Left colon (tissue), 2 donors: ENCODE measurements at regions not wholly inside any gene's neighbourhood (a gene's known extent, or its start where the extent isn't known, plus 50 kb on each side); places are given as distances from the start of the nearest gene placed in this dataset.
"Not testable (repeated sequence)": the region's sequence is repeated elsewhere in the genome, so short reads cannot be mapped to it uniquely, and the experiment has no call there.

Experiments used
- ATAC-seq: fragments of 200-7000 bp; cut with Tn5 transposase; one replicate; pipeline ENCODE4 v1.9.1; 2020; ENCODE audit warnings: mild to moderate bottlenecking, moderate library complexity
- DNase-seq, 2 donors: peaks; one replicate each; pipeline ENCODE4 v3.0.0-alpha.2; 2020
- intact Hi-C, 2 donors: fragments of 100-400 bp; cut with DNase I in 1 of 2; cut with micrococcal nuclease in 1 of 2; formaldehyde crosslinking; loops; one replicate each; pipeline versions ENCODE4 v1.11.2 to v1.14.0; 2022; cut with DNase I, micrococcal nuclease
- donor health status: DM: no; HTN: no; CAD: no.
- donor health status: DM: yes; HTN: yes; CAD: no.

DNA sequence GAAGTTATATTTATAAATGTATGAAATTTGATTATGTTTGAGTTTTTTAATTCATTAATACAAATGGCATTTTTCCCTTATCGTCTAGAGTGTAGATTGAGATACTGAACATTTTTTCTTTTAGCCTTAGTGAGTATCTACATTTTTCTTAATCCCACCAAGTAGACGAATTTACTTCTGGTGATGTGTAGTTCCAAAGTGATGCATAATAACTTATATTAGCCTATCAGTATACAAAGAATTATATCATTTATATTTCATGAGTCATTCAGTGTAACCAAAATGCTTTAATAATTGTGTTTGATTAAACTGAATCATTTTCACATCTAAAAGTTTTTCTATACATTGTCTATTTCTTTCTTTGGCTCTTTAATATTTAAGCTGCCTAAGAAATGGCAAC lies 745.6 kb upstream of the LUZP2 start:
- no peak for ATAC-seq
- DNase-seq = no peak
- intact Hi-C loops = no loop called here

DNA sequence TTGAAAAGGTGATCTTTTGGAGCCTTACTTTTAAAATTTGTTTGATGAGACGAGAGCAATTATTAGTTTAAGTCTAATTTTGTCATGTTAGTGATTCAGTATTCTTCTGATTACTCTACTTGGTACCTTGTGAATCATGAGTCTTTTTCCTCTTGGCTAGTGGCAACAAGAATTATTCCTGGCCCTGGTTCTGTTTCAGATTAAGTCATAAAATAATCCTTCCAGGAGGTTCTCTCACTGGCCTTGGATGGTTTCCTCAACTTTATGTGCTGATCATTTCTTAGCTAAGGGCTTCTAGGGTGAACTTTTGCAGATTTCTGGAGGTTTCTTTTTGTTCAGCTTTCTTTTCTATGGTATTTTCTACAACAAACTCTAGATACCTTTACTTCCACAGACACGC lies 741.8 kb upstream of the LUZP2 start:
- intact Hi-C loops = no loop called here
- ATAC-seq (no peak), DNase-seq (no peak)

DNA sequence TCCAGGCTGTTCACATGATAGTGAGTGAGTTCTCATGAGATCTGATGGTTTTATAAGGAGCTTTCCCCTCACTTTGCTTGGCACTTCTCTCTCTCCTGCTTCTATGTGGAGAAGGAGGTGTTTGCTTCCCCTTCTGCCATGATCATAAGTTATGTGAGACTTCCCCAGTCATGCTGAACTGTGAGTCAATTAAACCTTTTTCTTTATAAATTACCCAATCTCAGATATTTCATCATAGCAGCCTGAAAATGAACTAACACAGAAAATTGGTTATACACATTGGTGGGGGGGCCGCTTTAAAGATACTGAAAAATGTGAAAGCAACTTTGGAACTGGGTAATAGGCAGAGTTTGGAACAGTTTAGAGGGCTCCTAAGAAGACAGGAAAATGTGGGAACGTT lies 741.1 kb upstream of the LUZP2 start:
- DNase-seq = no peak
- intact Hi-C loops = no loop called here
- ATAC-seq = no peak

GRCh38 chr11:23759489-23759888 lies 737.4 kb upstream of the LUZP2 start:
- intact Hi-C loops = no loop called here
- ATAC-seq = no peak

DNA sequence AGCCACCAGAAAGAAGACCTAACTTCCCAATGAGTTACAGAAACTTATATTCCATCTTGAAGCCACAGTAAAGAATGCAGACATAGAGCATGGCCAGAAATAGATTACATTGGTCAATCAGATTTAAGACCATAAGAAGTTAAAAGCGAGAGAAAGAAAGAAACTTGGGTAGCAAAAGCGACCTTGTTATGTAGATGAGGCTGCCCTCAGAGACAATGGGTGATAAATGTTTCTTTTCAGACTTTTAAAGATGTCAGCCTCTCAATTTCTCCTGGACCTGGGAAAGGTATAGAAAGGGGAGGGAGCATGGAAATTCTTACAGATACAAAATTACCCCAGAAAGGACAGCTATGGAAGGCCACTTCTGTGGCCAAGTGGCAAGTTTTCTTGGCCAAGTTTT lies 732.6 kb upstream of the LUZP2 start:
- intact Hi-C loops = no loop called here
- ATAC-seq = no peak
- no peak for DNase-seq

More at GRCh38 chr11:23759489-23759888, 737.4 kb upstream of the LUZP2 start:
- DNase-seq = no peak

- ATAC-seq = no peak
Measured at GRCh38 chr11:23765682-23766252, 731.1 kb upstream of the LUZP2 start.

DNA sequence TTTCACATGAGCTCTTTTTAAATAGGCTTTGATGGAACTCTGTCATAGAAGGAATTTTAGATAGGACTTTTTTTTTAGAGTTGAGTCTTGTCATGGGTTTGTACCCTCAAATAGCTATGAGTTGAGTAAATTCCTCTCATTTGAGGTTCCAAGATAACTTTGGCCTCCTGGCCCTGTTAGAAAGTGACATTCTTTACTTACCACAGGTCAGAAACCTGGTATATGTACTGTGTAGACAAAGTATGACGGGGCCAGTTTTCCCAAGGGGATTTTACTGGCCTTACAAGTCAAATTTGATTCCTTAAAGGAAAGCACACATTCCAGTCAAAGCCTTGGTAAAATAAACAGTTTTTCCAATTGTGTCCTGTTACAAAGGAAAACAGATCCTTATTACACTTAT lies 729.3 kb upstream of the LUZP2 start:
- intact Hi-C loops = no loop called here
- ATAC-seq (no peak), DNase-seq (no peak)

More at GRCh38 chr11:23765682-23766252, 731.1 kb upstream of the LUZP2 start:
- intact Hi-C loops = no loop called here
- no peak for DNase-seq

GRCh38 chr11:23769214-23769613 lies 727.6 kb upstream of the LUZP2 start:
- DNase-seq (no peak), ATAC-seq (no peak)
- intact Hi-C loops = no loop called here

- intact Hi-C loops = no loop called here
- no peak for DNase-seq
- ATAC-seq = no peak
Measured at GRCh38 chr11:23772081-23772480, 724.8 kb upstream of the LUZP2 start.

DNA sequence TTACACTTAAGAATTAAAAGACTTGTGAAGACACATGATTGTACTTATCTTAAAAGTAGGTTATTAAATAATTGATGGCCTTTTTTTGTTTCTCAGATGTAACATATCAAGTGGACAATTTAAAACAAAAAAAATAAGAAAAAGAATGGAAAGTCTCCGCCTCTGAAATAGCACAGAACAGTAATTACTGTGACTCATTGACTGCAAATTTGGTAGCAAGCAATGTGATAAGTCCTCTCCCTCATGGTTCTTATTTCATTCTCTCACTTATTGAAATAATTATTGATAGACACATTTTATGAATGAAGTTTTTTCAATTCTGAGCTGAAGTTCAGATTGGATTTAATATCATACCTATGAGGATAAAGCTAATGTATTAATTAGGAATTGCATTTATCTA lies 717.9 kb upstream of the LUZP2 start:
- intact Hi-C loops = no loop called here
- ATAC-seq (no peak), DNase-seq (no peak)

DNA sequence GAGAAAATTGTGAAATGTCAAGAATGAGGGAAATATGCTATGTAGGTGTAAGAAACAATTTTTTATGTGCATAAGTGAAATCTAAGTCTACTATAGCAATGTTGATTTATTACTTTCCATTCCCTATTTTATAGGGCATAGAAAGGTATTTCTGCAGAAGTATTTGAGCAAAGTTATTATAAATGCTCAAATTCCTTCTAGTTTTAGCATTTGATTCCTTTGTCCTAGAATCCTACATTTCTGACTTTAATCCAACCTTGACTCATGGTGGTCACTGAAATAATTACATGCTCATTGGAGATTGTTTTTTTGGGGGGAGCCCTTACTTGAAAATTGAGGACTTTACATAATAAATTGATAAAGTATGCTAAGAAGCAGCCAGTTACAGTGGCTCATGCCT lies 716.6 kb upstream of the LUZP2 start:
- DNase-seq = no peak
- ATAC-seq = no peak
- intact Hi-C loops = no loop called here

DNA sequence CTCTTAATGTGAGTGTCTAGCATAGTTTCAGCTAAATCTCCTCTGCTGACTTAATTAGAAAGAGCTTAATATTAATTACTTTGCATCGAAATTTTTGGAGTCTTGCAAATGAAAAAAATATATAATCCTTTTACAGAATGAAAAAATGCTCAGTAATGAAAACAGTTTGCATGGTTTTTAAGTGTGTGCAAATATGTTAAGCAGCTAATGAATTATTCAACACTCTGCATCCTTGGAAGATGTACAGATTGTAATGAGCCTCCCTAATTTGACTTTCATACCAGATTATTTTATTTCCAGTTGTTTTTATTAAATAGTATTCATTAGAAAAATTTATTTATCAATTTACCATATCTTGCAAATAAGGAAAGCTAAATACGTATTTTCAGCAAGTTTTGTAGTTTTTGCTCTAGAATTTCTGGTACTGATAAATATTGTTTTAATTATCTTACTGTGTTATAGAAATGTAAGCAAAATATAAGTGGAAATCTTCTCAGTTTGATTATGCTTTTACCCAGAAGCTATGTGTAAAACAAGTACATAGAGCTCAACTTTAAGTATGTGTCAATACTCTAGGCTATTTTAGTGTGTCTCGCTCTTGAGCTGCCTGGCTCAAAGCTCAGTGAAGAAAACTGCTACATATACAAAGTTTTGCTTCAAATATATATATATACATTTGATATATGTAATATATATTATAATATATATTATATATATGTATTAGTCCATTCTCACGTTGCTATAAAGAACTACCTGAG lies 714.9 kb upstream of the LUZP2 start:
- ATAC-seq (no peak), DNase-seq (no peak)
- intact Hi-C loops = no loop called here

GRCh38 chr11:23786974-23787373 lies 709.9 kb upstream of the LUZP2 start:
- peak; percentile 42 for ATAC-seq
- DNase-seq, intact Hi-C loops: not testable (repeated sequence)

- ATAC-seq (peak; percentile 29), DNase-seq (peak in 1 of 2 donors; percentile 5)
- intact Hi-C loops = no loop called here
Measured at GRCh38 chr11:23789200-23789853, 707.5 kb upstream of the LUZP2 start.

DNA sequence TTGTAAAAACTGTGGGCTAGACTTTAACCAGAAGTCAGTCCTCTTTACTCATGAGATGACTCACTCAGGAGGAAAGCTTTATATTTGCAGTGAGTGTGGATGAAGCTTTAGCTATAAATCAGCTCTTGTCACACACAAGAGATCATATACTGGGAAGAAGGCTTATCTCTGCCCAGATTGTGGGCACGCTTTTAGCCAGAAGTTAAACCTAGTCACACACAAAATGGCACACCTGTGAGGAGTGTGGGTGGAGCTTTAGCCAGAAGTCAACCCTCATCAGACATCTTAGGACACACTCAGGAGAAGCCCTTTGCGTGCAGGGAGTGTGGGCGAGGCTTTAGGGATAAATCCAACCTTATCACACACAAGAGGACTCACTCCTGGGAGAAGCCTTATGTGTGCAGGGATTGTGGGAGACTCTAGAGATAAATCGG lies 706.9 kb upstream of the LUZP2 start:
- DNase-seq (peak; percentile 27 to 56), ATAC-seq (peak; percentile 94)
- intact Hi-C loops = no loop called here

- intact Hi-C loops = no loop called here
- peak; percentile 16 to 40 for DNase-seq
Measured at GRCh38 chr11:23797624-23798419, 699.0 kb upstream of the LUZP2 start.

DNA sequence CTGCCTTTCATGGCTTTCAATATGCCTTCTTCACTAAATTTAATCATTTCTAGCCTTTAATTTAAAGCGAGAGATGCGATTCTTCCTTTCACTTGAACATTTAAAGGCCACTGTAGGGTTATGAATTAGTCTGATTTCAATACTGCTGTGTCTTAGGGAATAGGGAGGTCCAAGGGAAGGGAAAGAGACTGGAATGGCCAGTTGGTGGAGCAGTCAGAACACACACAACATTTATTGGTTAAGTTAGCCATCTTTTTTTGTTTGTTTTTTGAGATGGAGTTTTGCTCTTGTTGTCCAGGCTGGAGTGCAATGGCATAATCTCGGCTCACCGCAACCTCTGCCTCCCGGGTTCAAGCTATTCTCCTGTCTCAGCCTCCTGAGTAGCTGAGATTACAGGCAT lies 662.5 kb upstream of the LUZP2 start:
- intact Hi-C loops, DNase-seq: not testable (repeated sequence)
- ATAC-seq = peak; percentile 37

More at GRCh38 chr11:23797624-23798419, 699.0 kb upstream of the LUZP2 start:
- peak; percentile 97 for ATAC-seq

GRCh38 chr11:23836981-23837380 lies 659.9 kb upstream of the LUZP2 start:
- ATAC-seq = no peak
- intact Hi-C loops = no loop called here
- DNase-seq = no peak

DNA sequence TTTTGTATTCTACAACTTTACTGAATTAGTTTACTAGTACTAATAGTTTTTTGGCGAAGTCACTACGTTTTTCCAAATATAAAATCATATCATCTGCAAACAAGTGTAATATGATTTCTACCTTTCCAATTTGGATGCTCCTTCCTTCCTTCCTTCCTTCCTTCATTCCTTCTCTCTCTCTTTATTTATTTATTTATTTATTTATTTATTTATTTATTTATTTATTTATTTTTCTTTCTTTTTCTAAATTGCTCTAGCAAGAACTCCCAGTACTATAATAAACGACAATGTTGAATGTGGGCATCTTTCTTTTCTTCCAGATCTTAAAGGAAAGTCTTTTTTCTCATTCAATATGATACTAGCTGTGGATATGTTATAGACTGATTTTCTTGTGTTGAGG lies 656.0 kb upstream of the LUZP2 start:
- intact Hi-C loops = no loop called here
- DNase-seq = no peak
- ATAC-seq = no peak
